WTC11 (cell line): ENCODE measurements at regions not wholly inside any gene's neighbourhood (a gene's known extent, or its start where the extent isn't known, plus 50 kb on each side); places are given as distances from the start of the nearest gene placed in this dataset.

Source experiments
- E2F5 ChIP-seq: sonication (generic); formaldehyde crosslinking; IDR thresholded peaks from 2 replicates; pipeline ENCODE4 v1.8.1; 2022; ENCODE audit warnings: mild to moderate bottlenecking, moderate library complexity, missing genetic modification reagents
- FOXP4 ChIP-seq: sonication (generic); formaldehyde crosslinking; IDR thresholded peaks from 2 replicates; pipeline ENCODE4 v1.8.0; 2022; ENCODE audit warnings: mild to moderate bottlenecking, missing genetic modification reagents
- PREB ChIP-seq: sonication (generic); formaldehyde crosslinking; IDR thresholded peaks from 2 replicates; pipeline ENCODE4 v1.8.1; 2022; ENCODE audit warnings: mild to moderate bottlenecking, missing genetic modification reagents, moderate library complexity, borderline replicate concordance
- ZNF121 ChIP-seq: sonication (generic); formaldehyde crosslinking; IDR thresholded peaks from 2 replicates; pipeline ENCODE4 v1.8.0; 2023; ENCODE audit warnings: missing genetic modification reagents
- TF ChIP-seq, protein P1 (sequence below): sonication (generic); formaldehyde crosslinking; IDR thresholded peaks from 2 replicates; pipeline ENCODE4 v1.8.0; 2022; ENCODE audit warnings: mild to moderate bottlenecking, missing genetic modification reagents
- TF ChIP-seq, protein P2 (sequence below): fragments of 200-600 bp; IDR thresholded peaks from 2 replicates; pipeline ENCODE4 v1.8.0; 2022; ENCODE audit warnings: antibody characterized with exemption

GRCh38 chr4:120353235-120353634, 286.6 kb upstream of the MAD2L1 start:
- TF ChIP-seq PREB (CRISPR knock-in tag) (no peak), FOXP4 (CRISPR knock-in tag) (no peak), ZNF121 (CRISPR knock-in tag) (no peak), E2F5 (CRISPR knock-in tag) (no peak)
- TF ChIP-seq, protein P1, sequence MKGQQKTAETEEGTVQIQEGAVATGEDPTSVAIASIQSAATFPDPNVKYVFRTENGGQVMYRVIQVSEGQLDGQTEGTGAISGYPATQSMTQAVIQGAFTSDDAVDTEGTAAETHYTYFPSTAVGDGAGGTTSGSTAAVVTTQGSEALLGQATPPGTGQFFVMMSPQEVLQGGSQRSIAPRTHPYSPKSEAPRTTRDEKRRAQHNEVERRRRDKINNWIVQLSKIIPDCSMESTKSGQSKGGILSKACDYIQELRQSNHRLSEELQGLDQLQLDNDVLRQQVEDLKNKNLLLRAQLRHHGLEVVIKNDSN: no peak
- TF ChIP-seq, protein P2, sequence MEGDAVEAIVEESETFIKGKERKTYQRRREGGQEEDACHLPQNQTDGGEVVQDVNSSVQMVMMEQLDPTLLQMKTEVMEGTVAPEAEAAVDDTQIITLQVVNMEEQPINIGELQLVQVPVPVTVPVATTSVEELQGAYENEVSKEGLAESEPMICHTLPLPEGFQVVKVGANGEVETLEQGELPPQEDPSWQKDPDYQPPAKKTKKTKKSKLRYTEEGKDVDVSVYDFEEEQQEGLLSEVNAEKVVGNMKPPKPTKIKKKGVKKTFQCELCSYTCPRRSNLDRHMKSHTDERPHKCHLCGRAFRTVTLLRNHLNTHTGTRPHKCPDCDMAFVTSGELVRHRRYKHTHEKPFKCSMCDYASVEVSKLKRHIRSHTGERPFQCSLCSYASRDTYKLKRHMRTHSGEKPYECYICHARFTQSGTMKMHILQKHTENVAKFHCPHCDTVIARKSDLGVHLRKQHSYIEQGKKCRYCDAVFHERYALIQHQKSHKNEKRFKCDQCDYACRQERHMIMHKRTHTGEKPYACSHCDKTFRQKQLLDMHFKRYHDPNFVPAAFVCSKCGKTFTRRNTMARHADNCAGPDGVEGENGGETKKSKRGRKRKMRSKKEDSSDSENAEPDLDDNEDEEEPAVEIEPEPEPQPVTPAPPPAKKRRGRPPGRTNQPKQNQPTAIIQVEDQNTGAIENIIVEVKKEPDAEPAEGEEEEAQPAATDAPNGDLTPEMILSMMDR: no peak
